NB4 (cell line): ENCODE measurements at regions not wholly inside any gene's neighbourhood (a gene's known extent, or its start where the extent isn't known, plus 50 kb on each side); places are given as distances from the start of the nearest gene placed in this dataset.

Experiments used
- DNase-seq: peaks from one replicate; pipeline ENCODE4 v3.0.0; 2010; ENCODE audit warnings: low read depth
- H3K4me3 ChIP-seq: one replicate; pipeline ENCODE4 v1.5.1; 2011; ENCODE audit warnings: mild to moderate bottlenecking, low read depth, low read length, moderate library complexity
- MYC ChIP-seq: IDR thresholded peaks from 2 replicates; pipeline ENCODE4 v1.6.1; 2011; ENCODE audit warnings: low read depth, low read length
- POLR2A ChIP-seq: IDR thresholded peaks from 2 replicates; pipeline ENCODE4 v1.6.1; 2011; ENCODE audit warnings: mild to moderate bottlenecking; ENCODE audit not compliant: insufficient read length; ENCODE audit errors: extremely low read depth
- TF ChIP-seq, protein P1 (sequence below): IDR thresholded peaks from 2 replicates; pipeline ENCODE4 v1.6.1; 2011; ENCODE audit warnings: low read depth, low read length
- TF ChIP-seq, protein P2 (sequence below): IDR thresholded peaks from one replicate; pipeline ENCODE4 v1.5.1; 2012; ENCODE audit warnings: low read depth, low read length

DNA sequence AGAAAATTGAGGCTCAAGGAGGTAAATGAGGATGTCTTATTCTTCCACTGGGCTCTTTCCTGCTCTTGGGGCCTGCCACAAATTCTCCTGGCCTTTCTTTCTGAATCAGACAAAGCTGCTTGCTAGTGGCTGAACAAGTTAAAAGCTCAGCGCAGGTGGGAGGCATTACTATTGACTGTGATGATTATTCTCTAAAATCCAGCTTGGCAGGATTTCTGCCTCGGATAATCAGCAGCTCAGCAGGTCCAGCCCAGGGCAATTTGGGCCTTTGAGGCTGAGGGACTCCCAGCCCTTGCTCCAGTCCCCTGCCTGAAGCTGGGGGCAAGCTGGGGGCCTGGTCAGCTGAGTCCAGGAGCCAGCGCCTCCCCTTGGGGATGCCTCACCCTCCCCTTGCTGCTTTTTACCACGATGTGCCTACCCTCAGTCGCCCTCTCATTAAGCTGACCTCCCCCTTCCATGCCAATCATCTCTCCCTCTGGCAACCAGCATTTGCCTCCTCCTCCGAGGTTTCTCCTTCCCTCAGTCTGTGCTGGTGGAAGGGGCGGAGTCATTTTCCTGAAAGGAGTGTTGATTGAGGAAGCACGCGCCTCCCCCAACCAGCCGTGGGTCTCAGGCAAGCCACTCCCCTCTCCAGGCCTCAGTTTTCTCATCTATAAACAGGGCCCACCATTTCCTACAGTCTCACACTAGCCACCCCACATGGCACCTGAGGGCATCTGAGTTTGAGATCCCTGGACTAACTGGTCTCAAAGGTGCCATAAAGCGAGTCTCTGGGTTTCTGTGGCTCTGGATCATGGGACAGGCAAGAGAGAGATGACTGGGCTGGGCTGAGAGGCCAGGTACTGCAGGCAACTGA lies 60.6 kb upstream of the PRDM11 start:
- TF ChIP-seq MYC, result no peak
- TF ChIP-seq, protein P1, sequence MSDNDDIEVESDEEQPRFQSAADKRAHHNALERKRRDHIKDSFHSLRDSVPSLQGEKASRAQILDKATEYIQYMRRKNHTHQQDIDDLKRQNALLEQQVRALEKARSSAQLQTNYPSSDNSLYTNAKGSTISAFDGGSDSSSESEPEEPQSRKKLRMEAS, result no peak
- no peak for TF ChIP-seq POLR2A
- TF ChIP-seq, protein P2, sequence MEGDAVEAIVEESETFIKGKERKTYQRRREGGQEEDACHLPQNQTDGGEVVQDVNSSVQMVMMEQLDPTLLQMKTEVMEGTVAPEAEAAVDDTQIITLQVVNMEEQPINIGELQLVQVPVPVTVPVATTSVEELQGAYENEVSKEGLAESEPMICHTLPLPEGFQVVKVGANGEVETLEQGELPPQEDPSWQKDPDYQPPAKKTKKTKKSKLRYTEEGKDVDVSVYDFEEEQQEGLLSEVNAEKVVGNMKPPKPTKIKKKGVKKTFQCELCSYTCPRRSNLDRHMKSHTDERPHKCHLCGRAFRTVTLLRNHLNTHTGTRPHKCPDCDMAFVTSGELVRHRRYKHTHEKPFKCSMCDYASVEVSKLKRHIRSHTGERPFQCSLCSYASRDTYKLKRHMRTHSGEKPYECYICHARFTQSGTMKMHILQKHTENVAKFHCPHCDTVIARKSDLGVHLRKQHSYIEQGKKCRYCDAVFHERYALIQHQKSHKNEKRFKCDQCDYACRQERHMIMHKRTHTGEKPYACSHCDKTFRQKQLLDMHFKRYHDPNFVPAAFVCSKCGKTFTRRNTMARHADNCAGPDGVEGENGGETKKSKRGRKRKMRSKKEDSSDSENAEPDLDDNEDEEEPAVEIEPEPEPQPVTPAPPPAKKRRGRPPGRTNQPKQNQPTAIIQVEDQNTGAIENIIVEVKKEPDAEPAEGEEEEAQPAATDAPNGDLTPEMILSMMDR, result no peak
- no peak overlapping the region for H3K4me3 ChIP-seq
- DNase-seq, result peak; percentile 83

DNA sequence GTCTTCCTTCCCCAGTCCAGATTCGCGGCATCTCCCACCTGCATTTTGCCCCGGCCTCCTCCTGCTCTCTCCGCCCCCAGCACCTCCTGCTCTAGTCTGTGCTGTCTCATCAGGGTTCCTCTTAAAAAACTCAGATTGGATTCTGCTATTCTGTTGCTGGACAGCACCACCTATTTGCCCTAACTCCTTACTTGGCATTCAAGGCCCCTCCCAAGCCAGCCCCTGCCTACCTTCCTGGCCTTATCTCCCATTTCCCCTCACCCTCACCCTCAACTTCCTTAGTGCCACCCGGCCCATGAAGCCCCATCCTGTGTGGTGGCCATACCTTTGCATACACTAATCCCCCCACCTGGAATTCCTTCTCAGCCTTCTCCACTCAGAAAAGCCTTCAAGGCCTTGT lies 59.9 kb upstream of the PRDM11 start:
- DNase-seq, result no peak
- no peak overlapping the region for H3K4me3 ChIP-seq
- TF ChIP-seq, protein P1, result no peak
- TF ChIP-seq MYC (no peak), POLR2A (no peak)
- TF ChIP-seq, protein P2, result no peak

DNA sequence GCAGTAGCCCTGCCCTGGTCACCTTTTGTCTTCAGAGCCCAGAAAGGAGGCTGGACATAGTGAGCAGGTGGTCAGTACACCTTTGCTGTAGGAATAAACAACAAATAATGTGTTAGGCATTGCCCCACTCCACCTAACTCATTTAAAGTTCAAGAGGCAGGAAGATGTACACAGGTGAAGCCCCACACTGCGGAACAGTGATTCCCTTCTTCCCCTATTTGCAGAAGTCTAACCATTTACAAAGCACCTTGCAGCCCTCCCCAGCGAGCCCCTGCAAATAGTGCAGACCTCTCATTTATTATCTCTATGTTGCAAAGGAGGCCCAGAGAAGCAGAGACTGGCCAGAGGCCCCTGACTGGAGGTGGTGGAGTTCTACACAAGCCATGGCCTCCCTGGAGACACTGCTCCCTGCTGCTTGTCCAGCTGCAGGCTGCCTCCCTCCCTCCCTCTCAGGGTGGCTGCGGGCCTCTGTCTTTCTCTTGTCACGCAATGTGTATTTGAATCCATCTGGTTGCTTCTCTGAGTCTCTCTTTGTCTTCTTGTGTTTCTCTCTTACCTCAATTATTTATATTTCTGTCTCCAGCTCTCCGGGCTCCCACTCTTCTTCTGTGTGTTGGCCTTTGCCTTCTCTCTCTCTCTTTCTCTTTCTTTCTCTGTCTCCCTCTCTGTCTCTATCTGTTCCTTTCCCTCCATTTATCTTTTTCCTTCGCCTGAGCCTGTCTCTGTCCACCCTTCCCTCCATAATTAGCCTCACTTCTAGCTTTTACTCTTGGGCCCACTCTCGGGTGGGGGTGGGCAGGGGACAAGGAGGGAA lies 59.1 kb upstream of the PRDM11 start:
- TF ChIP-seq MYC, result 0 out of 2 replicates have a peak, but pooled peaks have one; percentile 3
- TF ChIP-seq, protein P1, result no peak
- H3K4me3 ChIP-seq, result peak overlapping the region; percentile 21
- DNase-seq, result peak; percentile 98

DNA sequence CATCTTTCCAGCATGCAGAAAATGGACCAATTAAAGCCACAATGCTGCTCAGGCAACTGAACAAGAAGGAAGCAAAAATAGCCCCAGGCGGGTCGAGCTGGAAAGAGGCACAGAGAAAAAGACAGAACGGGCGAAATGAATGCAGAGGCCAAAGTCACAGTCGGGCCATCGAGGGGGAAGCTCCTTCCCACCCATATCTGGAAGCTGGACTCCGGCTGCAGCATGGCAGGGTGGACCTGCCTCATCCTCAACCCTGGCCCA lies 58.6 kb upstream of the PRDM11 start:
- peak overlapping the region; percentile 21 for H3K4me3 ChIP-seq
- peak; percentile 68 for DNase-seq
- TF ChIP-seq, protein P2, result no peak
- TF ChIP-seq POLR2A, result no peak

DNA sequence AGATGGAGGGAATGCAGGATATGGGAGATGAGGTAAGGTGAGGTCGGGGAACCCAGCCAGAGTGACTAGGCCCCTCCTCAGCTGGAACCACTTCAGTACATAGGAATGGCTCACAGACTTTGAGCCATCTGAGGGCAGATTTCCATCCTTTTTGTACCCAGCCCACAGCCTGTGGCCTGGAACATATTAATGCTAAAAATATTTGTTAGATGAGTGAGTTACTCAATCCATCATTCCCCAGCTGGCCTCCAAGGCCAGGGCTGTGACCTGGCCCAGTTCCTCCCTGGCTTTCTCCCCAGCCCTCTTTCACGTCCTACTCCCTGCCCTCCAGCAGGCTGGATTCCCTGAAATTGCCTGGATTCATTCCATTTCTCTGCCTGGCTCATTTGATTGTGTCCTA lies 57.2 kb upstream of the PRDM11 start:
- no peak for DNase-seq
- no peak overlapping the region for H3K4me3 ChIP-seq
- TF ChIP-seq MYC (no peak), POLR2A (no peak)
- TF ChIP-seq, protein P2, result no peak
- TF ChIP-seq, protein P1, result no peak
